Tibial artery (tissue), 4 donors: ENCODE measurements at regions not wholly inside any gene's neighbourhood (a gene's known extent, or its start where the extent isn't known, plus 50 kb on each side); places are given as distances from the start of the nearest gene placed in this dataset.

Experiments
- DNase-seq, 2 donors: peaks; one replicate each; pipeline ENCODE4 v3.0.0-alpha.2; 2019
- H3K27ac ChIP-seq, 2 donors: fragments of 200-600 bp; sonication (generic) in 1 of 2; 1 replicate in 1 of 2; 2 replicates in 1 of 2; pipeline ENCODE4 v1.5.1; 2018 to 2019; ENCODE audit warnings: mild to moderate bottlenecking in 1 of 2
- H3K27me3 ChIP-seq, 2 donors: fragments of 200-600 bp; sonication (generic) in 1 of 2; one replicate each; pipeline versions ENCODE4 v1.5.1 to v1.6.0; 2016 to 2019
- H3K36me3 ChIP-seq, 3 donors: fragments of 200-600 bp; sonication (generic) in 2 of 3; one replicate each; pipeline ENCODE4 v1.5.1; 2016 to 2019; ENCODE audit warnings: mild to moderate bottlenecking in 2 of 3
- H3K4me1 ChIP-seq, 4 donors: fragments of 200-600 bp; sonication (generic) in 2 of 4; 1 replicate in 3 of 4; 2 replicates in 1 of 4; pipeline ENCODE4 v1.5.1; 2016 to 2019
- H3K4me3 ChIP-seq, 2 donors: fragments of 200-600 bp; sonication (generic) in 1 of 2; 1 replicate in 1 of 2; 2 replicates in 1 of 2; pipeline ENCODE4 v1.5.1; 2018 to 2019; ENCODE audit warnings: mild to moderate bottlenecking in 2 of 2
- H3K9me3 ChIP-seq, 3 donors: fragments of 200-600 bp; sonication (generic) in 1 of 3; one replicate each; pipeline ENCODE4 v1.5.1; 2016 to 2019
- intact Hi-C: fragments of 100-400 bp; cut with DNase I; formaldehyde crosslinking; loops from one replicate; pipeline ENCODE4 v1.15.0; 2023; ENCODE audit warnings: low total_unique reads
- TF ChIP-seq, protein P1 (sequence below), 2 experiments: fragments of 200-600 bp in 1 of 2; fragments of 450-650 bp in 1 of 2; IDR thresholded peaks; one replicate each; pipeline ENCODE4 v1.5.1; 2017 to 2019; ENCODE audit warnings: antibody characterized with exemption in 2 of 2, mild to moderate bottlenecking in 1 of 2, moderate library complexity in 1 of 2

GRCh38 chr16:6611535-6611934, 721.1 kb upstream of the RBFOX1 start:
- no peak for DNase-seq
- Histone ChIP-seq H3K4me1 (no peaks in the 10 kb centered on the region), H3K36me3 (no peaks in the 10 kb centered on the region), H3K27me3 (no peaks in the 10 kb centered on the region), H3K9me3 (no peaks in the 10 kb centered on the region), H3K27ac (no peak overlapping the region), H3K4me3 (no peak overlapping the region)
- TF ChIP-seq, protein P1, sequence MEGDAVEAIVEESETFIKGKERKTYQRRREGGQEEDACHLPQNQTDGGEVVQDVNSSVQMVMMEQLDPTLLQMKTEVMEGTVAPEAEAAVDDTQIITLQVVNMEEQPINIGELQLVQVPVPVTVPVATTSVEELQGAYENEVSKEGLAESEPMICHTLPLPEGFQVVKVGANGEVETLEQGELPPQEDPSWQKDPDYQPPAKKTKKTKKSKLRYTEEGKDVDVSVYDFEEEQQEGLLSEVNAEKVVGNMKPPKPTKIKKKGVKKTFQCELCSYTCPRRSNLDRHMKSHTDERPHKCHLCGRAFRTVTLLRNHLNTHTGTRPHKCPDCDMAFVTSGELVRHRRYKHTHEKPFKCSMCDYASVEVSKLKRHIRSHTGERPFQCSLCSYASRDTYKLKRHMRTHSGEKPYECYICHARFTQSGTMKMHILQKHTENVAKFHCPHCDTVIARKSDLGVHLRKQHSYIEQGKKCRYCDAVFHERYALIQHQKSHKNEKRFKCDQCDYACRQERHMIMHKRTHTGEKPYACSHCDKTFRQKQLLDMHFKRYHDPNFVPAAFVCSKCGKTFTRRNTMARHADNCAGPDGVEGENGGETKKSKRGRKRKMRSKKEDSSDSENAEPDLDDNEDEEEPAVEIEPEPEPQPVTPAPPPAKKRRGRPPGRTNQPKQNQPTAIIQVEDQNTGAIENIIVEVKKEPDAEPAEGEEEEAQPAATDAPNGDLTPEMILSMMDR (IDR thresholded peaks at IDR 0.05) = no peak
- intact Hi-C loops = no loop called here

DNA sequence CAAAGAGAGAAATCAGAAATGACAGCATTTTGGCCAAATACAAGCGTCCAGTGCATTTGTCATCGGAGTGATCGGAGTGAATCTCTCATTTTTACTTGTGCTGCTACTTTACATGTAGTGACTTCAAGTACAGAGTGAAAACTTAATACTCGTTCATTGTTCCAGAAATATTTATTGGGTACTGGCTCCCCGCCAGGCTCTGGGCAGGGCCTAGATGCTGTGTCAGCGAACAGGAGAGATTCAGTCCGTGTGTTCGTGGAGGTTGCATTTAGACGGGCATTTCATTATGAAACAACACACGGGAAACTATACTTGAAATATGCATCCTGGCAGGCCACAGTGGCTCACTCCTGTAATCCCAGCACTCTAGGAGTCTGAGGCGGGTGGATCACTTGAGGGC, 727.2 kb upstream of the RBFOX1 start:
- H3K4me3 ChIP-seq = no peak overlapping the region
- H3K27me3 ChIP-seq = no peaks in the 10 kb centered on the region
- DNase-seq = no peak
- no peaks in the 10 kb centered on the region for H3K4me1 ChIP-seq
- intact Hi-C loops = no loop called here
- H3K9me3 ChIP-seq = no peaks in the 10 kb centered on the region
- no peak overlapping the region for H3K27ac ChIP-seq
- H3K36me3 ChIP-seq = no peaks in the 10 kb centered on the region
- TF ChIP-seq, protein P1 (IDR thresholded peaks at IDR 0.05) = no peak

DNA sequence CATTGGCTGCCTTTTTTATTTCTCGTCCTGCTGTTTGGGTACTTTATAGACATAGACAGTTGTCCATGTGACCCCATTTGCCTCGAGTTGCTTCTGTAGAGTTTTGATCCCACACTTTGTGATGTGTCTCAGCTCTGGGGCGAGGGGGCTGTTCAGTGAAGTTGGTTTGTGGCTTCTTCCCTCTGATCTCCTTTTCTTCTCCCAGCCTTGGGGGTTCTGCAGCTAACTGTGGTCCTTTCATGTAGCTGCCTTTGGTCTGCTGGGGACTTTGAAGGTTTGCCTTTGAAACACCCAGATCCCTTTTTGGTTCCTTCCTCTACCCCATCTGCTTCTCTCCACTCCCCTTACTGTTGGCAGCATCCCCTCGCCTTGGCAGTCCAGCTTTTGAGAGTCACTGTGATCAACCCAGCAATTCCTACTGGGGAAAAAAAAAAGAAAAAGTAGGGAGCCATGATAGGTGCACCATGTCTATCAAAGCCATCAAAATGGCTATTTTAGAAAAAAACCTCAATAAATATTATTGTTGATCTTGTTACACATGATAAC, 728.8 kb upstream of the RBFOX1 start:
- no peak for DNase-seq
- intact Hi-C loops = no loop called here

GRCh38 chr16:6602405-6602804, 730.2 kb upstream of the RBFOX1 start:
- H3K9me3 ChIP-seq = no peaks in the 10 kb centered on the region
- no peaks in the 10 kb centered on the region for H3K27me3 ChIP-seq
- intact Hi-C loops = no loop called here
- H3K4me3 ChIP-seq = no peak overlapping the region
- H3K4me1 ChIP-seq = no peaks in the 10 kb centered on the region
- H3K36me3 ChIP-seq = no peaks in the 10 kb centered on the region
- DNase-seq = no peak
- no peak overlapping the region for H3K27ac ChIP-seq
- TF ChIP-seq, protein P1 (IDR thresholded peaks at IDR 0.05) = no peak

More for the DNA sequence above, 728.8 kb upstream of the RBFOX1 start:
- no peaks in the 10 kb centered on the region for H3K4me1 ChIP-seq
- no peaks in the 10 kb centered on the region for H3K36me3 ChIP-seq
- no peaks in the 10 kb centered on the region for H3K9me3 ChIP-seq
- TF ChIP-seq, protein P1 (IDR thresholded peaks at IDR 0.05) = no peak
- no peak overlapping the region for H3K4me3 ChIP-seq
- H3K27ac ChIP-seq = no peak overlapping the region
- H3K27me3 ChIP-seq = no peaks in the 10 kb centered on the region

DNA sequence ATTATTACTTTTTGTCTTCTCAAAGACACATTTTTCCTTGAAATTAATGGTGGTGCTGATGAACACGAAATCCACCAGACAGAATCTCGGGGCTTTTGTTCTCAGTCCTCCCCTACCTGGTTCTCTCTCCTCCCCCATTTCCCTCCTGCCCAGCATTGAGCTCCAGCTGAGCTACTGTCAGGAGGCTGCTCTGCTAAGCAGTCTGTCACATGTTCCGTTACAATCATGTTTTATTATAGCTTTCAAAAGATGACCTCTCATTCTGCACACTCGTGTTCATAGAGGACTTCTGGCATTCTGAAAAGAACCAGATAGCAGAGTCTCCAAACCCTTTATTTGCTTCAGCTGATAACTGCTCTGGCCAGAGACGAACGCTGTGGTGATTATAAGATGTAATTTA, 732.5 kb upstream of the RBFOX1 start:
- DNase-seq = no peak
- TF ChIP-seq, protein P1 (IDR thresholded peaks at IDR 0.05) = no peak
- intact Hi-C loops = no loop called here
- H3K27me3 ChIP-seq = no peaks in the 10 kb centered on the region
- no peak overlapping the region for H3K27ac ChIP-seq
- H3K4me1 ChIP-seq = no peaks in the 10 kb centered on the region
- H3K9me3 ChIP-seq = no peaks in the 10 kb centered on the region
- no peaks in the 10 kb centered on the region for H3K36me3 ChIP-seq
- no peak overlapping the region for H3K4me3 ChIP-seq

GRCh38 chr16:6593799-6594198, 738.8 kb upstream of the RBFOX1 start:
- H3K27ac ChIP-seq = no peak overlapping the region
- TF ChIP-seq, protein P1 (IDR thresholded peaks at IDR 0.05) = no peak
- no peaks in the 10 kb centered on the region for H3K27me3 ChIP-seq
- no peaks in the 10 kb centered on the region for H3K9me3 ChIP-seq
- no peak for DNase-seq
- no peaks in the 10 kb centered on the region for H3K4me1 ChIP-seq
- intact Hi-C loops = no loop called here
- no peaks in the 10 kb centered on the region for H3K36me3 ChIP-seq
- H3K4me3 ChIP-seq = no peak overlapping the region
